ENCODE measurements at regions not wholly inside any gene's neighbourhood (a gene's known extent, or its start where the extent isn't known, plus 50 kb on each side); places are given as distances from the start of the nearest gene placed in this dataset.

GRCh38 chr22:49460592-49461281, 366.9 kb downstream of the BRD1 start (continued):
- TF ChIP-seq ZBTB17 (tag by site-specific recombination; IDR thresholded peaks at IDR 0.05) (peak; percentile 48), ZNF248 (tag by site-specific recombination; IDR thresholded peaks at IDR 0.05) (no peak), TRIM28 (IDR thresholded peaks at IDR 0.05; ENCODE audit: borderline replicate concordance, low read length) (peak; percentile 11; the same call in 1 of the 2 replicates), PRDM4 (tag by site-specific recombination; IDR thresholded peaks at IDR 0.05) (no peak), MZF1 (tag by site-specific recombination; IDR thresholded peaks at IDR 0.05; ENCODE audit: borderline replicate concordance) (no peak), ZNF112 (tag by site-specific recombination; IDR thresholded peaks at IDR 0.05) (no peak)

GRCh38 chr22:49460091-49460490, 367.6 kb downstream of the BRD1 start:
- Histone ChIP-seq H3K4me1 (ENCODE audit: control insufficient read depth, insufficient read depth, low read length) (peaks cover 9% of the 10 kb centered on the region), H3K36me3 (ENCODE audit: control insufficient read depth in 2 of 2, insufficient read depth in 1 of 2, low read length in 2 of 2) (no peaks in the 10 kb centered on the region), H3K27ac (ENCODE audit: extremely low read depth, low read depth, low read length) (no peak overlapping the region), H3K9me3 (ENCODE audit: control insufficient read depth, insufficient read depth, low read depth, low read length) (no peaks in the 10 kb centered on the region), H3K4me3 (ENCODE audit: low read depth, low read length) (no peak overlapping the region)
- CTCF ChIA-PET = no interaction called here
- POLR2A ChIA-PET = no interaction called here
- no peak for TF ChIP-seq ZBTB17 (tag by site-specific recombination; IDR thresholded peaks at IDR 0.05)
- TF ChIP-seq ZBTB48 (tag by site-specific recombination; IDR thresholded peaks at IDR 0.05) = no peak
- TF ChIP-seq ZNF561 (tag by site-specific recombination; IDR thresholded peaks at IDR 0.05; ENCODE audit: borderline replicate concordance) = no peak
- no peak for TF ChIP-seq ZNF354C (tag by site-specific recombination; IDR thresholded peaks at IDR 0.05; ENCODE audit: borderline replicate concordance, low read depth)
- TF ChIP-seq HIC1 (tag by site-specific recombination; IDR thresholded peaks at IDR 0.05) = no peak
- no peak for TF ChIP-seq EGR2 (tag by site-specific recombination; IDR thresholded peaks at IDR 0.05; ENCODE audit: low read depth)
- TF ChIP-seq SALL2 (tag by site-specific recombination; IDR thresholded peaks at IDR 0.05; ENCODE audit: borderline replicate concordance) = no peak
- no peak for TF ChIP-seq ZNF391 (tag by site-specific recombination; IDR thresholded peaks at IDR 0.05; ENCODE audit: borderline replicate concordance, low read depth)
- TF ChIP-seq ZNF549 (tag by site-specific recombination; IDR thresholded peaks at IDR 0.05) = no peak
- no peak for TF ChIP-seq YY1 (tag by site-specific recombination; IDR thresholded peaks at IDR 0.05)
- no peak for TF ChIP-seq ZNF112 (tag by site-specific recombination; IDR thresholded peaks at IDR 0.05)
- no peak for TF ChIP-seq ZNF768 (tag by site-specific recombination; IDR thresholded peaks at IDR 0.05)
- no peak for TF ChIP-seq ZNF10 (tag by site-specific recombination; IDR thresholded peaks at IDR 0.05)
- TF ChIP-seq ZXDB (tag by site-specific recombination; IDR thresholded peaks at IDR 0.05) = no peak
- TF ChIP-seq HOXD13 (CRISPR knock-in tag; IDR thresholded peaks at IDR 0.05; ENCODE audit: borderline replicate concordance) = no peak
- TF ChIP-seq ZNF266 (tag by site-specific recombination; IDR thresholded peaks at IDR 0.05; ENCODE audit: low read depth) = no peak

- CTCF ChIA-PET = no interaction called here
- no peak overlapping the region for H3K4me3 ChIP-seq (ENCODE audit: low read depth, low read length)
- peaks cover 9% of the 10 kb centered on the region for H3K4me1 ChIP-seq (ENCODE audit: control insufficient read depth, insufficient read depth, low read length)
- no peaks in the 10 kb centered on the region for H3K9me3 ChIP-seq (ENCODE audit: control insufficient read depth, insufficient read depth, low read depth, low read length)
- no peaks in the 10 kb centered on the region for H3K36me3 ChIP-seq (ENCODE audit: control insufficient read depth in 2 of 2, insufficient read depth in 1 of 2, low read length in 2 of 2)
- TF ChIP-seq ZNF23 (tag by site-specific recombination; IDR thresholded peaks at IDR 0.05; ENCODE audit: borderline replicate concordance) = no peak
- no peak for TF ChIP-seq ZNF175 (tag by site-specific recombination; IDR thresholded peaks at IDR 0.05)
- no peak for TF ChIP-seq REPIN1 (tag by site-specific recombination; IDR thresholded peaks at IDR 0.05; ENCODE audit: low read depth)
- no peak for TF ChIP-seq TRIM28 (IDR thresholded peaks at IDR 0.05; ENCODE audit: borderline replicate concordance, low read length)
- TF ChIP-seq OSR2 (tag by site-specific recombination; IDR thresholded peaks at IDR 0.05) = no peak
- POLR2A ChIA-PET = no interaction called here
- no peak overlapping the region for H3K27ac ChIP-seq (ENCODE audit: extremely low read depth, low read depth, low read length)
These were observed 369.0 kb downstream of the BRD1 start for GRCh38 chr22:49458708-49459099.
